Calu3 (cell line): ENCODE measurements at regions not wholly inside any gene's neighbourhood (a gene's known extent, or its start where the extent isn't known, plus 50 kb on each side); places are given as distances from the start of the nearest gene placed in this dataset.

ENCODE experiments used
- BruUV-seq: library from RNA; stranded (reverse); fragments of 400-500 nt; replicated peaks from 2 replicates; lab custom pipeline; 2021; lab: Mats Ljungman, UMichigan
- CTCF ChIA-PET: fragments of 300-600 bp; sonication (Branson Sonifier 250); formaldehyde crosslinking; loops from one replicate; lab custom pipeline; 2022; ENCODE audit warnings: antibody characterized with exemption; lab: Charles Lee
- DNase-seq: peaks from one replicate; pipeline ENCODE4 v3.0.0; 2022
- H3K27ac Mint-ChIP-seq: one replicate; pipeline ENCODE4 v1.8.0; 2022; ENCODE audit warnings: mixed read lengths; ENCODE audit not compliant: unreplicated experiment
- H3K27me3 Mint-ChIP-seq: one replicate; pipeline ENCODE4 v1.8.0; 2022; ENCODE audit warnings: mixed read lengths; ENCODE audit not compliant: unreplicated experiment
- H3K36me3 Mint-ChIP-seq: one replicate; pipeline ENCODE4 v1.8.0; 2022; ENCODE audit warnings: mild to moderate bottlenecking, moderate library complexity, mixed read lengths; ENCODE audit not compliant: insufficient read depth, unreplicated experiment
- H3K4me1 Mint-ChIP-seq: one replicate; pipeline ENCODE4 v1.8.0; 2022; ENCODE audit warnings: mild to moderate bottlenecking, low read depth, mixed read lengths; ENCODE audit not compliant: unreplicated experiment
- H3K4me3 Mint-ChIP-seq: one replicate; pipeline ENCODE4 v1.8.0; 2022; ENCODE audit warnings: mild to moderate bottlenecking, low read depth, moderate library complexity, mixed read lengths; ENCODE audit not compliant: unreplicated experiment
- H3K9me3 Mint-ChIP-seq: one replicate; pipeline ENCODE4 v1.8.0; 2022; ENCODE audit warnings: low read depth, mixed read lengths; ENCODE audit not compliant: unreplicated experiment
- intact Hi-C: fragments of 100-400 bp; cut with micrococcal nuclease; formaldehyde crosslinking; loops from one replicate; pipeline ENCODE4 v1.10.0; 2022; ENCODE audit not compliant: unreplicated experiment
- TF ChIP-seq, protein P1 (sequence below): fragments of 200-600 bp; IDR thresholded peaks from one replicate; pipeline ENCODE4 v1.8.0; 2022; ENCODE audit warnings: antibody characterized with exemption; ENCODE audit not compliant: unreplicated experiment

DNA sequence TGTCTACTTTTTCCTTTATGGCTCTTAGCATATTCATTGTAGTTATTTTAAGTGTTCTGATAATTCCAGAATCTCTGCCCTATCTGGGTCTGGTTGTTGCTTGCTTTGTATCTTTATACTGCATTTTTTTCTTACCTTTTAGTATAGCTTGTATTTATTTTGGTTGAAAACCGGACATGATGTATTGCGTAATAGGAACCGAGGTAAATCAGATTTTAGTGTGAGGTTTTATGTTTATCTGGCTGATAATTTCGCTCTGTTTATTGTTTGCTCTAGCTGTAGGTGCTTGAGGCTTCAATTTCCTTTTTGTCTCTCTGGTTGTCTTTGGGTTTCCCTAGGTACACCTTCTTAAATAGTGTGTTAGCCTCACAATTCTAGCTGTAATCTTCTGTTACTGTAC lies 263.8 kb upstream of the LCORL start:
- H3K27ac Mint-ChIP-seq: no peak overlapping the region
- H3K27me3 Mint-ChIP-seq: no peaks in the 10 kb centered on the region
- DNase-seq: no peak
- intact Hi-C loops: no loop called here
- TF ChIP-seq, protein P1, sequence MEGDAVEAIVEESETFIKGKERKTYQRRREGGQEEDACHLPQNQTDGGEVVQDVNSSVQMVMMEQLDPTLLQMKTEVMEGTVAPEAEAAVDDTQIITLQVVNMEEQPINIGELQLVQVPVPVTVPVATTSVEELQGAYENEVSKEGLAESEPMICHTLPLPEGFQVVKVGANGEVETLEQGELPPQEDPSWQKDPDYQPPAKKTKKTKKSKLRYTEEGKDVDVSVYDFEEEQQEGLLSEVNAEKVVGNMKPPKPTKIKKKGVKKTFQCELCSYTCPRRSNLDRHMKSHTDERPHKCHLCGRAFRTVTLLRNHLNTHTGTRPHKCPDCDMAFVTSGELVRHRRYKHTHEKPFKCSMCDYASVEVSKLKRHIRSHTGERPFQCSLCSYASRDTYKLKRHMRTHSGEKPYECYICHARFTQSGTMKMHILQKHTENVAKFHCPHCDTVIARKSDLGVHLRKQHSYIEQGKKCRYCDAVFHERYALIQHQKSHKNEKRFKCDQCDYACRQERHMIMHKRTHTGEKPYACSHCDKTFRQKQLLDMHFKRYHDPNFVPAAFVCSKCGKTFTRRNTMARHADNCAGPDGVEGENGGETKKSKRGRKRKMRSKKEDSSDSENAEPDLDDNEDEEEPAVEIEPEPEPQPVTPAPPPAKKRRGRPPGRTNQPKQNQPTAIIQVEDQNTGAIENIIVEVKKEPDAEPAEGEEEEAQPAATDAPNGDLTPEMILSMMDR: no peak
- no peaks in the 10 kb centered on the region for H3K36me3 Mint-ChIP-seq
- no peaks in the 10 kb centered on the region for H3K4me1 Mint-ChIP-seq
- no peak overlapping the region for H3K4me3 Mint-ChIP-seq
- CTCF ChIA-PET: no interaction called here
- no TSS peak for BruUV-seq
- H3K9me3 Mint-ChIP-seq: peaks cover 25% of the 10 kb centered on the region

DNA sequence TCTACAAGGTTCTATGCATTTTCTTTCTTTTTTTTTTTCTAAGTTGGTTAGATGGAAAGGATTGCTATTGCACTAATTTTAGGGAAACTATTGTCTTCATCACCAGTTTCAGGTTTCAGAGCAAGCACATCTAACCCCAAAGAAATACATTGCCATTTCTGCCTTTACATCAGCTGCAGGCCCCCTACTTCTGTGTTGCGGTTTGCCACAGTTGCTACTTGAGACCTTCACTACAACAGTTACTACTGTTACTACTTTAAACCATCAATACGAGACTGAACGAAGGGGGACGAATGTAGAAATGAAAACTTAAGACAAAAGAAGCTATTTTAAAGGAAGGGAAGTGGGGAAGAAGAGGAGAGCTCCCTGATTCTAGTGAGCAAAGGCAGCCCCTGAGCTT lies 256.7 kb upstream of the LCORL start:
- Mint-ChIP-seq H3K4me1 (no peaks in the 10 kb centered on the region), H3K36me3 (no peaks in the 10 kb centered on the region), H3K4me3 (no peak overlapping the region), H3K9me3 (peaks cover 16% of the 10 kb centered on the region), H3K27me3 (no peaks in the 10 kb centered on the region), H3K27ac (no peak overlapping the region)
- intact Hi-C loops: no loop called here
- TF ChIP-seq, protein P1: no peak
- no peak for DNase-seq
- no TSS peak for BruUV-seq
- CTCF ChIA-PET: no interaction called here

DNA sequence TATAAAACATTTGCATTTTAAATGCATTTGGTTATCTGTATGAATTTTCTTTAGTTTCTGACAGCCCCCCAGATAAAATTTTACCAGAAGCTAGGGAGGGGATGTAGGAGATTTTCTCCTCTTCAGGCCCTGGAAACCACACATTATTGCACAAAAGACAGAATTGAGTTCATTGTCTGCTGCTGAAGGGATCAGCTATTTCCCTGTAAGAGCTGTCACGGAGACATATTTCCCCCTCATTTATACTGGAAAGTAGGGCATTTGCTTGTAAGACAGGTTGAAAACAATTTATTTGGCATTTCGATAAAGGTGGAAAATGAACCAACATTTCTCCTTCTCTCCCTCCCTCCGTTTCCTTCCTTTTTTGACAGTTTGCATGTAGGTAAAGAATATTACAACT lies 241.3 kb upstream of the LCORL start:
- BruUV-seq: no TSS peak
- Mint-ChIP-seq H3K4me3 (no peak overlapping the region), H3K9me3 (peaks cover 5% of the 10 kb centered on the region), H3K27me3 (no peaks in the 10 kb centered on the region), H3K4me1 (no peaks in the 10 kb centered on the region), H3K36me3 (no peaks in the 10 kb centered on the region), H3K27ac (no peak overlapping the region)
- TF ChIP-seq, protein P1: no peak
- intact Hi-C loops: no loop called here
- DNase-seq: no peak
- CTCF ChIA-PET: no interaction called here

DNA sequence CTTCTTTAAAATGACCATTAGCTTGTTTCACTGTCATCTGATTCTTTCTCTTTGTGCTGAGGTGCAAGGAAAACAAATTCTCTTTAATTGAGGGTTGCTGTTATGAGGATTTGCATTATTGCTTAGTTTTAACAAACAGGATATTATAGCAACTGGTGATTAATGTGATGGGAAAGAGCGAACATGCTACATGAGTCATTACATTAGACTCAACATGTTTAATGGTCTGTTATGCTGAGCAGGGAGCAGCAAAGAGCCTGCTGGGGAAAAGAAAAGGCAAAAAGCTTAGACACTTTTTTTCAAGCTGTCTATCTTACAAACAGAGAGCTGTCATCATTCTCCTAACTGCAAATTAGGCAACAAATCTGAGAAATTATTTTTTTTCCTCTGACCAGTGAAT lies 230.5 kb upstream of the LCORL start:
- H3K36me3 Mint-ChIP-seq: no peaks in the 10 kb centered on the region
- no peaks in the 10 kb centered on the region for H3K27me3 Mint-ChIP-seq
- no peak overlapping the region for H3K27ac Mint-ChIP-seq
- TF ChIP-seq, protein P1: no peak
- H3K9me3 Mint-ChIP-seq: peaks cover 5% of the 10 kb centered on the region
- no peak overlapping the region for H3K4me3 Mint-ChIP-seq
- intact Hi-C loops: no loop called here
- no peak for DNase-seq
- CTCF ChIA-PET: no interaction called here
- BruUV-seq: no TSS peak
- no peaks in the 10 kb centered on the region for H3K4me1 Mint-ChIP-seq
